HepG2 (cell line): ENCODE measurements at regions not wholly inside any gene's neighbourhood (a gene's known extent, or its start where the extent isn't known, plus 50 kb on each side); places are given as distances from the start of the nearest gene placed in this dataset.

Experiments
- ATAC-seq: fragments of 200-7000 bp; cut with Tn5 transposase; 3 replicates; pipeline ENCODE4 v1.9.1; 2020; ENCODE audit warnings: mild to moderate bottlenecking, moderate library complexity
- BruUV-seq: library from RNA; stranded (reverse); fragments of 400-500 nt; replicated peaks from 2 replicates; lab custom pipeline; 2021; lab: Mats Ljungman, UMichigan
- CTCF ChIA-PET: fragments of 300-600 bp; formaldehyde crosslinking; extraction: SDS; loops from one replicate; lab custom pipeline; 2021; ENCODE audit warnings: low total read pairs, inconsistent platforms, low intra/inter-chr PET ratio; lab: Yijun Ruan, JAX
- POLR2A ChIA-PET: fragments of 350-600 bp; sonication (Branson Sonifier 250); formaldehyde crosslinking; loops from one replicate; lab custom pipeline; 2020; ENCODE audit warnings: antibody characterized with exemption, inconsistent platforms; lab: Yijun Ruan, JAX
- DNase-seq: peaks from one replicate; pipeline ENCODE4 v3.0.0-alpha.2; 2015; ENCODE audit warnings: low spot score
- FAIRE-seq: peaks from 3 replicates; lab custom pipeline; 2011; peaks lifted over from hg19 to GRCh38; lab: Jason Lieb, UNC
- H2AFZ ChIP-seq: one replicate; pipeline ENCODE4 v1.6.1; 2011; ENCODE audit warnings: low read length, inconsistent platforms
- H3K27ac ChIP-seq: fragments of 300-600 bp; 3 replicates; pipeline ENCODE4 v1.8.0; 2011; ENCODE audit warnings: mixed run types, mild to moderate bottlenecking, mixed read lengths, low read length, inconsistent platforms; ENCODE audit not compliant: insufficient read depth; ENCODE audit errors: extremely low read length
- H3K27me3 ChIP-seq, 2 experiments: fragments of 200-600 bp in 1 of 2; 2 replicates in 1 of 2; 3 replicates in 1 of 2; pipeline versions ENCODE4 v1.6.0 to v1.8.0; 2011; ENCODE audit warnings: low read length in 2 of 2, mild to moderate bottlenecking in 2 of 2, moderate library complexity in 2 of 2, inconsistent platforms in 1 of 2; ENCODE audit not compliant: insufficient read depth in 2 of 2, control insufficient read depth in 1 of 2
- H3K36me3 ChIP-seq, 2 experiments: fragments of 200-600 bp in 1 of 2; replicated peaks in 1 of 2; 2 replicates in 1 of 2; 3 replicates in 1 of 2; pipeline versions ENCODE4 v1.5.1 to v1.8.0; 2011; ENCODE audit warnings: low read length in 2 of 2, inconsistent platforms in 1 of 2; ENCODE audit not compliant: insufficient read depth in 2 of 2, control insufficient read depth in 1 of 2
- H3K4me1 ChIP-seq: 2 replicates; pipeline ENCODE4 v1.5.1; 2012; ENCODE audit warnings: low read length, inconsistent platforms; ENCODE audit not compliant: insufficient read depth
- H3K4me2 ChIP-seq: 2 replicates; pipeline ENCODE4 v1.6.0; 2011; ENCODE audit warnings: low read depth, low read length, inconsistent platforms
- H3K4me3 ChIP-seq, 3 experiments: fragments of 200-600 bp in 1 of 3; sonication (generic), shearing (Covaris generic) in 1 of 3; replicated peaks in 1 of 3; 2 replicates each; pipeline ENCODE4 v1.5.1; 2011 to 2016; ENCODE audit warnings: low read length in 3 of 3, inconsistent platforms in 2 of 3, low read depth in 2 of 3, mild to moderate bottlenecking in 2 of 3, control low read depth in 1 of 3, mixed read lengths in 1 of 3; ENCODE audit not compliant: insufficient read depth in 1 of 3
- H3K79me2 ChIP-seq: one replicate; pipeline ENCODE4 v1.6.1; 2011; ENCODE audit warnings: low read length, inconsistent platforms; ENCODE audit not compliant: insufficient read depth
- H3K9ac ChIP-seq: 2 replicates; pipeline ENCODE4 v1.6.0; 2011; ENCODE audit warnings: mild to moderate bottlenecking, low read depth, low read length, inconsistent platforms; ENCODE audit not compliant: insufficient read depth
- H3K9me3 ChIP-seq: 2 replicates; pipeline ENCODE4 v1.5.1; 2012; ENCODE audit warnings: mild to moderate bottlenecking, low read length
- H4K20me1 ChIP-seq: 2 replicates; pipeline ENCODE4 v1.6.0; 2011; ENCODE audit warnings: inconsistent platforms, mild to moderate bottlenecking, low read length, moderate library complexity; ENCODE audit not compliant: insufficient read depth
- AGO1 ChIP-seq: fragments of 200-400 bp; formaldehyde crosslinking; IDR thresholded peaks from 2 replicates; pipeline ENCODE4 v1.6.1; 2017; ENCODE audit warnings: mild to moderate bottlenecking, low read depth, low read length, moderate library complexity; ENCODE audit not compliant: poor library complexity, severe bottlenecking
- ARID5B ChIP-seq: IDR thresholded peaks from 2 replicates; pipeline ENCODE4 v1.4.0; 2020; ENCODE audit warnings: mild to moderate bottlenecking, missing genetic modification reagents
- LRRFIP1 ChIP-seq: sonication (generic); formaldehyde crosslinking; conservative IDR thresholded peaks from 2 replicates; pipeline ENCODE4 v1.4.0; 2020; ENCODE audit warnings: missing genetic modification reagents
- MATR3 ChIP-seq: sonication (generic); formaldehyde crosslinking; IDR thresholded peaks from 2 replicates; pipeline ENCODE4 v1.4.0; 2020; ENCODE audit warnings: missing genetic modification reagents
- PPARG ChIP-seq: conservative IDR thresholded peaks from 2 replicates; pipeline ENCODE4 v1.6.1; 2016; ENCODE audit warnings: missing biosample characterization, missing genetic modification reagents
- RNF219 ChIP-seq: sonication (generic); formaldehyde crosslinking; IDR thresholded peaks from 2 replicates; pipeline ENCODE4 v1.5.0; 2020; ENCODE audit warnings: mild to moderate bottlenecking, missing genetic modification reagents
- SNRNP70 ChIP-seq: fragments of 200-400 bp; formaldehyde crosslinking; IDR thresholded peaks from 2 replicates; pipeline ENCODE4 v1.6.1; 2017; ENCODE audit warnings: mild to moderate bottlenecking, low read depth, low read length, moderate library complexity
- TCF7 ChIP-seq: sonication (generic); IDR thresholded peaks from 2 replicates; pipeline ENCODE4 v1.6.1; 2016; ENCODE audit warnings: antibody characterized with exemption, low read depth
- THRA ChIP-seq: sonication (generic); formaldehyde crosslinking; IDR thresholded peaks from 2 replicates; pipeline ENCODE4 v1.4.0; 2020; ENCODE audit warnings: missing genetic modification reagents, borderline replicate concordance
- ZNF232 ChIP-seq: sonication (generic); formaldehyde crosslinking; IDR thresholded peaks from 2 replicates; pipeline ENCODE4 v1.4.0; 2020; ENCODE audit warnings: missing genetic modification reagents, borderline replicate concordance
- ZNF672 ChIP-seq: sonication (generic); formaldehyde crosslinking; IDR thresholded peaks from 2 replicates; pipeline ENCODE4 v1.8.1; 2022; ENCODE audit warnings: missing genetic modification reagents
- WGBS: methylation state at CpG from one replicate; pipeline ENCODE4 v1.1.6; 2017; ENCODE audit warnings: low lambda C conversion rate; 5-methylcytosine and 5-hydroxymethylcytosine counted together
- in situ Hi-C: cut with HindIII; loops from 2 replicates; pipeline ENCODE4 v1.10.0; 2017; ENCODE audit warnings: low pct_unique_long_range_greater_than_20kb; ENCODE audit not compliant: extremely low pct_ligation_motif_present
- intact Hi-C: fragments of 100-400 bp; cut with micrococcal nuclease; formaldehyde crosslinking; loops from one replicate; pipeline ENCODE4 v1.10.0; 2022; ENCODE audit not compliant: unreplicated experiment

GRCh38 chr5:90311401-90311800 lies 98.2 kb downstream of the CETN3 start (continued):
- no peak for TF ChIP-seq LRRFIP1 (CRISPR knock-in tag)
- TF ChIP-seq, all 625 proteins: peak for 0

- H2AFZ ChIP-seq = no peak overlapping the region
- no peaks in the 10 kb centered on the region for H3K79me2 ChIP-seq
- peak; percentile 44 for DNase-seq
- 2% methylated on average over 4 of the region's 4 CpGs for WGBS
- H3K9ac ChIP-seq = no peak overlapping the region
- no TSS peak for BruUV-seq
- no peaks in the 10 kb centered on the region for H3K36me3 ChIP-seq
- H4K20me1 ChIP-seq = no peaks in the 10 kb centered on the region
- intact Hi-C loops (no loop called here), in situ Hi-C loops (no loop called here)
- H3K9me3 ChIP-seq = no peaks in the 10 kb centered on the region
- no peak overlapping the region for H3K4me2 ChIP-seq
- ChIA-PET POLR2A (interaction anchor here (0.6 kb wide), 1 partner anchor 131 kb away, joined by 3 read pairs; no protein-coding TSS in a partner anchor), CTCF (no interaction called here)
- ATAC-seq = peak; percentile 62
- no peak for FAIRE-seq
- peaks cover 12% of the 10 kb centered on the region for H3K4me1 ChIP-seq
- no peaks in the 10 kb centered on the region for H3K27me3 ChIP-seq
- H3K4me3 ChIP-seq = no peak overlapping the region; a peak in 1 of 6 replicates
- no peak overlapping the region for H3K27ac ChIP-seq
- no peak for TF ChIP-seq THRA (CRISPR knock-in tag)
- TF ChIP-seq PPARG (CRISPR knock-in tag) = peak; percentile 56
- TF ChIP-seq MATR3 (CRISPR knock-in tag) = no peak
- no peak for TF ChIP-seq AGO1
- no peak for TF ChIP-seq RNF219 (CRISPR knock-in tag)
- no peak for TF ChIP-seq ZNF672 (CRISPR knock-in tag)
- TF ChIP-seq TCF7 = no peak
- TF ChIP-seq SNRNP70 = no peak
- 0 out of 2 replicates have a peak, but pooled peaks have one; percentile 9 for TF ChIP-seq ARID5B (CRISPR knock-in tag)
- no peak for TF ChIP-seq ZNF232 (CRISPR knock-in tag)
Observed at GRCh38 chr5:90308787-90309585, 100.6 kb downstream of the CETN3 start.
